ENCODE measurements at regions not wholly inside any gene's neighbourhood (a gene's known extent, or its start where the extent isn't known, plus 50 kb on each side); places are given as distances from the start of the nearest gene placed in this dataset.

- H3K36me3 ChIP-seq, result no peaks in the 10 kb centered on the region
- no peaks in the 10 kb centered on the region for H3K4me1 ChIP-seq (ENCODE audit: insufficient read depth)
- no peak for DNase-seq
- H3K27me3 ChIP-seq, result no peaks in the 10 kb centered on the region
- WGBS, 3 donors, result 35 to 50% (median 49%) methylated on average over 3 of the region's 3 CpGs
- no peak overlapping the region for H3K27ac ChIP-seq
- H3K9me3 ChIP-seq, result no peaks in the 10 kb centered on the region
- intact Hi-C loops (cut with DNase I), result no loop called here
- TF ChIP-seq CTCF (IDR thresholded peaks at IDR 0.05) (no peak), POLR2A (IDR thresholded peaks at IDR 0.05) (no peak), EP300 (IDR thresholded peaks at IDR 0.05) (no peak)
- no peak overlapping the region for H3K4me3 ChIP-seq
These were observed 2265.1 kb downstream of the TP53TG3F start for GRCh38 chr16:35724551-35724950.

DNA sequence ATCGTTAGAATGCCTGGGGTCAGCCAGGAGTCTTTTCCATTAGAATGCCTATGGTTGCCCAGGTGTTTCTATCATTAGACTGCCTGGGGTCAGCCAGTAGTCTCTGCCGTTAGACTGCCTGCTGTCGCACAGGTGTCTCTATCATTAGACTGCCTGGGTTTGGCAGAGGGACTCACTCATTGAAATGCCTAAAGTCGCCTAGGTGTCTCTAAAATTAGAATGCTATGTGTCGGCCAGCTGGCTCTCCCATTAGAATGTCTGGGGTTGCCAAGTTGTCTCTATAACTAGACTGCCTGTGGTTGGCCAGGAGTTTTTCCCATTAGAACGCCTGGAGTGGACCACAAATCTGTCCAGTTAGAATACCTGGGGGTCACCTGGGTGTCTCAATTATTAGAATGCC lies 2266.5 kb downstream of the TP53TG3F start:
- no peak for DNase-seq
- Histone ChIP-seq H3K4me3 (no peak overlapping the region), H3K27ac (no peak overlapping the region), H3K4me1 (ENCODE audit: insufficient read depth) (no peaks in the 10 kb centered on the region), H3K27me3 (no peaks in the 10 kb centered on the region), H3K9me3 (no peaks in the 10 kb centered on the region), H3K36me3 (no peaks in the 10 kb centered on the region)
- intact Hi-C loops (cut with DNase I), result no loop called here
- 63 to 73% (median 70%) methylated on average over 6 of the region's 6 CpGs for WGBS, 3 donors
- TF ChIP-seq CTCF (IDR thresholded peaks at IDR 0.05) (no peak), POLR2A (IDR thresholded peaks at IDR 0.05) (no peak), EP300 (IDR thresholded peaks at IDR 0.05) (no peak)

DNA sequence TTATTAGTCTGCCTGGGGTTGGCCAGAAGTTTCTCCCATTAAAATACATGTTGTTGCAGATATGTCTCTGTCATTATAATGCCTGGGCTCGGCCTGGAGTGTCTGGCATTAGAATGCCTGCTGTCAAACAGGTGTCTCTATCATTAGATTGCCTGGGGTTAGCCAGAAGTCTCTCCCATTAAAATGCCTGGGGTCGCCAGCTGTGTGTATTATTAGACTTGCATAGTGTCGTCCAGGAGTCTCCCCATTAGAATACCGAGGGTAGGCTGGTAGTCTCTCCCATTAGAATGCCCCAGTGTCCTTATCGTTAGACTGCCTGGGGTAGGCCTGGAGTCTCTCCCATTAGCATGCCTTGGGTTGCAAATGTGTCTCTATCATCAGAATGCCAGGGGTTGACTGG lies 2270.8 kb downstream of the TP53TG3F start:
- Histone ChIP-seq H3K27ac (no peak overlapping the region), H3K9me3 (no peaks in the 10 kb centered on the region), H3K4me3 (no peak overlapping the region), H3K4me1 (ENCODE audit: insufficient read depth) (no peaks in the 10 kb centered on the region), H3K36me3 (no peaks in the 10 kb centered on the region), H3K27me3 (no peaks in the 10 kb centered on the region)
- intact Hi-C loops (cut with DNase I), result no loop called here
- WGBS, 3 donors, result 43 to 44% (median 44%) methylated on average over 5 of the region's 5 CpGs
- no peak for DNase-seq
- TF ChIP-seq CTCF (IDR thresholded peaks at IDR 0.05) (no peak), POLR2A (IDR thresholded peaks at IDR 0.05) (no peak), EP300 (IDR thresholded peaks at IDR 0.05) (no peak)

DNA sequence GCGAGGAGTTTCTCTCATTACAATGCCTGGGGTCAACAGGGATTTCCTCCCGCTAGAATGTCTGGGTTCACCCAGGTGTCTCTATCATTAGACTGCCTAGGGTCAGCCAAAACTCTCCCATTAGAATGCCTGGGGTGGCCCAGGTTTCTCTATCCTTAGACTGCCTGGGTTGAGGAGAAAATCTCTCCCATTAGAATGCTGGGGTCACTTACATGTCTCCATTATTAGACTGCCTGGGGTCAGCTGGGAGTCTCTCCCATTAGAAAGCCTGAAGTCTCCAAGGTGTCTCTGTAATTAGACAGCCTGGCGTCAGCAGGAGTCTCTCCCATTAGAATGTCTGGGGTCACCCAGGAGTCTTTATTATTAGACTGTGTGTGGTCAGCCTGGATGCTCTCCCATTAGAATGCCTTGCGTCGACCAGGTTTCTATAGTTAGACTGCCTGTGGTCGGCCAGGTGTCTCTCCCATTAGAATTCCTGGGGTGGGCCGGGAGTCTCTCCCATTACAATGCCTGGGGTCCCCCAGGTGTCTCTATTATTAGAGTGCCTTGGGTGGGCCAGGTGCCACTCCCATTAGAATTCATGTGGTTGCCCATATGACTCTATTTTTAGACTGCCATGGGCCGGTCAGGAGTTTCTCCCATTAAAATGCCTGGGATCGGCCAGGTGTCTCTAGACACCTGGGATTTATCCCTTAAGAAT lies 2272.1 kb downstream of the TP53TG3F start:
- no peak for DNase-seq
- H3K27me3 ChIP-seq, result no peaks in the 10 kb centered on the region
- H3K4me3 ChIP-seq, result no peak overlapping the region
- H3K9me3 ChIP-seq, result no peaks in the 10 kb centered on the region
- no peaks in the 10 kb centered on the region for H3K36me3 ChIP-seq
- H3K4me1 ChIP-seq (ENCODE audit: insufficient read depth), result no peaks in the 10 kb centered on the region
- H3K27ac ChIP-seq, result no peak overlapping the region
- intact Hi-C loops (cut with DNase I), result no loop called here
- WGBS, 3 donors, result 77 to 82% (median 81%) methylated on average over 9 of the region's 9 CpGs
- TF ChIP-seq POLR2A (IDR thresholded peaks at IDR 0.05), result no peak
- no peak for TF ChIP-seq CTCF (IDR thresholded peaks at IDR 0.05)
- TF ChIP-seq EP300 (IDR thresholded peaks at IDR 0.05), result no peak
